ENCODE measurements at regions not wholly inside any gene's neighbourhood (a gene's known extent, or its start where the extent isn't known, plus 50 kb on each side); places are given as distances from the start of the nearest gene placed in this dataset.

- no peaks in the 10 kb centered on the region for H3K79me1 ChIP-seq (ENCODE audit: low read length)
- H3K56ac ChIP-seq (ENCODE audit: low read length) = no peak overlapping the region
- no peak overlapping the region for H3K4me3 ChIP-seq (ENCODE audit: low read length)
- H3K79me2 ChIP-seq (ENCODE audit: control insufficient read depth, insufficient read depth, low read length) = no peaks in the 10 kb centered on the region
- DNase-seq = no peak
- no peak overlapping the region for H3K4me2 ChIP-seq (ENCODE audit: low read length)
- H3K4ac ChIP-seq (ENCODE audit: low read depth, low read length) = no peak overlapping the region
- no peaks in the 10 kb centered on the region for H3K4me1 ChIP-seq (ENCODE audit: control insufficient read depth, low read depth, low read length)
- no peaks in the 10 kb centered on the region for H3K36me3 ChIP-seq (ENCODE audit: control insufficient read depth, insufficient read depth, low read length)
- no peak overlapping the region for H4K5ac ChIP-seq (ENCODE audit: low read length)
- no peak overlapping the region for H3K27ac ChIP-seq (ENCODE audit: low read depth, low read length)
- no peak overlapping the region for H3K23ac ChIP-seq (ENCODE audit: low read length)
- no peak overlapping the region for H2AK5ac ChIP-seq (ENCODE audit: low read length)
- H4K8ac ChIP-seq (ENCODE audit: low read depth, low read length) = no peak overlapping the region
- no peak overlapping the region for H2BK15ac ChIP-seq (replicated peaks; ENCODE audit: low read depth)
- H3K9ac ChIP-seq (ENCODE audit: low read length) = no peak overlapping the region
- no peak overlapping the region for H2BK5ac ChIP-seq (ENCODE audit: low read length)
- H3K27me3 ChIP-seq (ENCODE audit: insufficient read depth, low read length, poor library complexity) = no peaks in the 10 kb centered on the region
- H2BK120ac ChIP-seq (ENCODE audit: low read depth, low read length) = no peak overlapping the region
- no peak overlapping the region for H3K18ac ChIP-seq (ENCODE audit: low read length)
- WGBS (ENCODE audit: extremely low coverage, insufficient coverage, low lambda C conversion rate) = no CpG with 5 or more reads among the region's 1 CpG
Measured at GRCh38 chr10:59595593-59595992, 114.1 kb downstream of the SLC16A9 start.

DNA sequence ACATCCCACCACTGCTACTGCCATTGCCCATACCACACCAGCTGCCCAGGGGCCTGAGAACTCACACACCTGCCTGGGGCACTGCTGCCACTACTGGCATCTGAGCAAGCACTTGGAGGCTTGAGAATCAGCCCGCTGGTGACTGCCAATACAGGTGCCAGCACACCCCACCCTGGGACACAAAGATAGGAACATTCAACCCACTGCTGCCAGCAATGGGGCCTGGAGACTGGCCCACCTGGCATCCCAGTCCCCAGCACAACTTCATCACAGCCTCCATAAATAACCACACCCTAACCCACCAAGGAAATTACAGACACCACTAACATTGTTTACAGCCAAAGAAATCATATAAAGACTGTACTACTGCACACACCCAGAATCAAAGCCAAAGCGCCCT is 115.9 kb downstream of the SLC16A9 start:
- Histone ChIP-seq H3K36me3 (ENCODE audit: control insufficient read depth, insufficient read depth, low read length) (no peaks in the 10 kb centered on the region), H2BK5ac (ENCODE audit: low read length) (no peak overlapping the region), H3K27me3 (ENCODE audit: insufficient read depth, low read length, poor library complexity) (no peaks in the 10 kb centered on the region), H3K4me3 (ENCODE audit: low read length) (no peak overlapping the region), H3K4me2 (ENCODE audit: low read length) (no peak overlapping the region), H4K8ac (ENCODE audit: low read depth, low read length) (no peak overlapping the region), H3K23ac (ENCODE audit: low read length) (no peak overlapping the region), H3K79me2 (ENCODE audit: control insufficient read depth, insufficient read depth, low read length) (no peaks in the 10 kb centered on the region), H3K79me1 (ENCODE audit: low read length) (no peaks in the 10 kb centered on the region), H3K4me1 (ENCODE audit: control insufficient read depth, low read depth, low read length) (no peaks in the 10 kb centered on the region), H4K5ac (ENCODE audit: low read length) (no peak overlapping the region), H3K56ac (ENCODE audit: low read length) (no peak overlapping the region), H3K18ac (ENCODE audit: low read length) (no peak overlapping the region), H3K9ac (ENCODE audit: low read length) (no peak overlapping the region), H2BK15ac (replicated peaks; ENCODE audit: low read depth) (no peak overlapping the region), H3K4ac (ENCODE audit: low read depth, low read length) (no peak overlapping the region), H2BK120ac (ENCODE audit: low read depth, low read length) (no peak overlapping the region), H2AK5ac (ENCODE audit: low read length) (no peak overlapping the region), H3K27ac (ENCODE audit: low read depth, low read length) (no peak overlapping the region)
- DNase-seq = no peak
- WGBS (ENCODE audit: extremely low coverage, insufficient coverage, low lambda C conversion rate) = no CpG with 5 or more reads among the region's 2 CpGs

- no peak overlapping the region for H3K18ac ChIP-seq (ENCODE audit: low read length)
- no peaks in the 10 kb centered on the region for H3K27me3 ChIP-seq (ENCODE audit: insufficient read depth, low read length, poor library complexity)
- no peaks in the 10 kb centered on the region for H3K79me2 ChIP-seq (ENCODE audit: control insufficient read depth, insufficient read depth, low read length)
- no peak for DNase-seq
- H3K4ac ChIP-seq (ENCODE audit: low read depth, low read length) = no peak overlapping the region
- no peak overlapping the region for H3K9ac ChIP-seq (ENCODE audit: low read length)
- H3K4me3 ChIP-seq (ENCODE audit: low read length) = no peak overlapping the region
- H4K5ac ChIP-seq (ENCODE audit: low read length) = no peak overlapping the region
- no CpG with 5 or more reads among the region's 6 CpGs for WGBS (ENCODE audit: extremely low coverage, insufficient coverage, low lambda C conversion rate)
- no peak overlapping the region for H4K8ac ChIP-seq (ENCODE audit: low read depth, low read length)
- H2BK120ac ChIP-seq (ENCODE audit: low read depth, low read length) = no peak overlapping the region
- H3K56ac ChIP-seq (ENCODE audit: low read length) = no peak overlapping the region
- H3K36me3 ChIP-seq (ENCODE audit: control insufficient read depth, insufficient read depth, low read length) = no peaks in the 10 kb centered on the region
- no peak overlapping the region for H2AK5ac ChIP-seq (ENCODE audit: low read length)
- H3K27ac ChIP-seq (ENCODE audit: low read depth, low read length) = no peak overlapping the region
- no peak overlapping the region for H2BK5ac ChIP-seq (ENCODE audit: low read length)
- H2BK15ac ChIP-seq (replicated peaks; ENCODE audit: low read depth) = no peak overlapping the region
- H3K4me2 ChIP-seq (ENCODE audit: low read length) = no peak overlapping the region
- H3K23ac ChIP-seq (ENCODE audit: low read length) = no peak overlapping the region
- no peaks in the 10 kb centered on the region for H3K4me1 ChIP-seq (ENCODE audit: control insufficient read depth, low read depth, low read length)
- H3K79me1 ChIP-seq (ENCODE audit: low read length) = no peaks in the 10 kb centered on the region
Measured at GRCh38 chr10:59589796-59590195, 119.9 kb downstream of the SLC16A9 start.

DNA sequence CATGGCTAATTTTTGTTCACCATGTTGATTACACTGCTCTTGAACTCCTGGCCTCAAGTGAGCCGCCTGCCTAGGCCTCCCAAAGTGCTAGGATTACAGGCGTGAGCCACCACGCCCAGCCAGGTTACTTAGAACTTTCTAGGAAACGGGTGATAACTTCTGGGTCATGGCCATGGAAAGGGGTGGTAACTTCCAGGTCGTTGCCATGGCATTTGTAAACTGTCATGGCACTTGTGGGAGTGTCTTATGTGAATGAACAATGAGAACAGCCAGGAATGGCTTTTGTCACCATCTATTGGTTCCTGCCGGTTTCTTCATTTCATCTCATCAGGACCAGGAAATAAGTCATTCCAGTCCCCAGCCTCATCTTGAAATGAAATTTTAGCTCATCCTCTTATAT is 120.9 kb downstream of the SLC16A9 start:
- Histone ChIP-seq H2BK120ac (ENCODE audit: low read depth, low read length) (no peak overlapping the region), H3K4me1 (ENCODE audit: control insufficient read depth, low read depth, low read length) (no peaks in the 10 kb centered on the region), H3K4me3 (ENCODE audit: low read length) (no peak overlapping the region), H2BK15ac (replicated peaks; ENCODE audit: low read depth) (no peak overlapping the region), H3K4me2 (ENCODE audit: low read length) (no peak overlapping the region), H3K79me2 (ENCODE audit: control insufficient read depth, insufficient read depth, low read length) (no peaks in the 10 kb centered on the region), H2BK5ac (ENCODE audit: low read length) (no peak overlapping the region), H3K18ac (ENCODE audit: low read length) (no peak overlapping the region), H3K79me1 (ENCODE audit: low read length) (no peaks in the 10 kb centered on the region), H3K9ac (ENCODE audit: low read length) (no peak overlapping the region), H3K4ac (ENCODE audit: low read depth, low read length) (no peak overlapping the region), H3K27ac (ENCODE audit: low read depth, low read length) (no peak overlapping the region), H4K5ac (ENCODE audit: low read length) (no peak overlapping the region), H3K36me3 (ENCODE audit: control insufficient read depth, insufficient read depth, low read length) (no peaks in the 10 kb centered on the region), H3K27me3 (ENCODE audit: insufficient read depth, low read length, poor library complexity) (no peaks in the 10 kb centered on the region), H3K56ac (ENCODE audit: low read length) (no peak overlapping the region), H3K23ac (ENCODE audit: low read length) (no peak overlapping the region), H2AK5ac (ENCODE audit: low read length) (no peak overlapping the region), H4K8ac (ENCODE audit: low read depth, low read length) (no peak overlapping the region)
- DNase-seq = peak; percentile 35
- WGBS (ENCODE audit: extremely low coverage, insufficient coverage, low lambda C conversion rate) = no CpG with 5 or more reads among the region's 6 CpGs

GRCh38 chr10:59587756-59588140 is 121.9 kb downstream of the SLC16A9 start:
- no peaks in the 10 kb centered on the region for H3K4me1 ChIP-seq (ENCODE audit: control insufficient read depth, low read depth, low read length)
- no peak overlapping the region for H2BK5ac ChIP-seq (ENCODE audit: low read length)
- no peak overlapping the region for H2BK15ac ChIP-seq (replicated peaks; ENCODE audit: low read depth)
- no CpG with 5 or more reads among the region's 2 CpGs for WGBS (ENCODE audit: extremely low coverage, insufficient coverage, low lambda C conversion rate)
- no peak overlapping the region for H3K4me2 ChIP-seq (ENCODE audit: low read length)
- H3K36me3 ChIP-seq (ENCODE audit: control insufficient read depth, insufficient read depth, low read length) = no peaks in the 10 kb centered on the region
- DNase-seq = no peak
- no peak overlapping the region for H4K5ac ChIP-seq (ENCODE audit: low read length)
- H3K79me2 ChIP-seq (ENCODE audit: control insufficient read depth, insufficient read depth, low read length) = no peaks in the 10 kb centered on the region
- no peak overlapping the region for H3K4me3 ChIP-seq (ENCODE audit: low read length)
- H2AK5ac ChIP-seq (ENCODE audit: low read length) = no peak overlapping the region
- H3K23ac ChIP-seq (ENCODE audit: low read length) = no peak overlapping the region
- H3K18ac ChIP-seq (ENCODE audit: low read length) = no peak overlapping the region
- no peak overlapping the region for H2BK120ac ChIP-seq (ENCODE audit: low read depth, low read length)
- no peaks in the 10 kb centered on the region for H3K79me1 ChIP-seq (ENCODE audit: low read length)
- H3K4ac ChIP-seq (ENCODE audit: low read depth, low read length) = no peak overlapping the region
- H3K9ac ChIP-seq (ENCODE audit: low read length) = no peak overlapping the region
- no peak overlapping the region for H3K56ac ChIP-seq (ENCODE audit: low read length)
- H3K27ac ChIP-seq (ENCODE audit: low read depth, low read length) = no peak overlapping the region
- H4K8ac ChIP-seq (ENCODE audit: low read depth, low read length) = no peak overlapping the region
- no peaks in the 10 kb centered on the region for H3K27me3 ChIP-seq (ENCODE audit: insufficient read depth, low read length, poor library complexity)

DNA sequence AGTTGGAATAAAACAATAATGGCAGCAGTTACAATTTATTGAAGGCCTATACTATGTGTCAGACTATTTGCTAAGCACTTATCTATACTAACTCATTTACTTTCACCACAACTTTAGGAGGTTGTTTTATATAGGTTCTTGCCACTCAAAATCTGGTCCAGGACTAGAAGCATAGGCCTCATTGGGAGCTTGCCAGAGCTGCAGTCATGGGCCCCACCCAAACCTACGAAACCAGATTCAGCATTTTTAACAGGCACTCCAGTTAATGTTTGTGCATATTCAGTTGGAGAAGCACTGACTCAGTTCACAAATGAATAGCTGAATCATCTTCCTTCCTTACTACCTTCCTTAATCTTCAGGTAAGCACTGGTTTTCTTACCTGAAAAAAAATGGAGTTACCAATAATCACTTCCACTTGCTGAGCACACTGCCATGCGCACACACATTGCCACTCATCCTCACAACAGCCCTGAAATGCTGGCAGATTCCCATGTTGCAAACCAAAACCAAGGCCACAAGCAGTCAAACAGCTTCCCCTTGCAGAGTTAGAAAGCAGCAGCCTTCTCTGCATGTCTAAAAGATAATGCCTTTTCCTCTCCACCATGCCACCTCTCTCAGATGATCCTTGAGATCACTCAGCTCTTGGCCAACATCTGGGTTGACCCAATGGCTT is 122.4 kb downstream of the SLC16A9 start:
- Histone ChIP-seq H3K4ac (ENCODE audit: low read depth, low read length) (no peak overlapping the region), H3K4me3 (ENCODE audit: low read length) (no peak overlapping the region), H4K5ac (ENCODE audit: low read length) (no peak overlapping the region), H3K4me1 (ENCODE audit: control insufficient read depth, low read depth, low read length) (no peaks in the 10 kb centered on the region), H3K36me3 (ENCODE audit: control insufficient read depth, insufficient read depth, low read length) (no peaks in the 10 kb centered on the region), H3K27me3 (ENCODE audit: insufficient read depth, low read length, poor library complexity) (no peaks in the 10 kb centered on the region), H3K56ac (ENCODE audit: low read length) (no peak overlapping the region), H4K8ac (ENCODE audit: low read depth, low read length) (no peak overlapping the region), H2AK5ac (ENCODE audit: low read length) (no peak overlapping the region), H3K18ac (ENCODE audit: low read length) (no peak overlapping the region), H3K4me2 (ENCODE audit: low read length) (no peak overlapping the region), H2BK120ac (ENCODE audit: low read depth, low read length) (no peak overlapping the region), H2BK5ac (ENCODE audit: low read length) (no peak overlapping the region), H3K79me1 (ENCODE audit: low read length) (no peaks in the 10 kb centered on the region), H3K23ac (ENCODE audit: low read length) (no peak overlapping the region), H3K79me2 (ENCODE audit: control insufficient read depth, insufficient read depth, low read length) (no peaks in the 10 kb centered on the region), H3K9ac (ENCODE audit: low read length) (no peak overlapping the region), H2BK15ac (replicated peaks; ENCODE audit: low read depth) (no peak overlapping the region), H3K27ac (ENCODE audit: low read depth, low read length) (no peak overlapping the region)
- no peak for DNase-seq
- WGBS (ENCODE audit: extremely low coverage, insufficient coverage, low lambda C conversion rate) = no CpG with 5 or more reads among the region's 2 CpGs

All from mesendoderm (in vitro differentiated cells).